HCT116 (cell line): ENCODE measurements at regions not wholly inside any gene's neighbourhood (a gene's known extent, or its start where the extent isn't known, plus 50 kb on each side); places are given as distances from the start of the nearest gene placed in this dataset.

ENCODE experiments used
- ATAC-seq: fragments of 200-7000 bp; cut with Tn5 transposase; 2 replicates; pipeline ENCODE4 v1.9.1; 2020; ENCODE audit warnings: mild to moderate bottlenecking, moderate library complexity
- BruUV-seq: library from RNA; stranded (reverse); fragments of 400-500 nt; replicated peaks from 2 replicates; lab custom pipeline; 2021; lab: Mats Ljungman, UMichigan
- CTCF ChIA-PET: fragments of 300-600 bp; sonication (Branson Sonifier 250); formaldehyde crosslinking; loops from one replicate; lab custom pipeline; 2021; ENCODE audit warnings: antibody characterized with exemption; lab: Charles Lee
- POLR2A ChIA-PET: fragments of 300-600, 350-600 bp; sonication (Branson Sonifier 250); formaldehyde crosslinking; loops from one replicate; lab custom pipeline; 2021; ENCODE audit warnings: antibody characterized with exemption; lab: Charles Lee
- RAD21 ChIA-PET, 2 experiments: fragments of 300-600 bp; sonication (Branson Sonifier 250); formaldehyde crosslinking; loops; one replicate each; lab custom pipeline; 2023; ENCODE audit warnings: low total read pairs in 2 of 2; ENCODE audit not compliant: uncharacterized antibody in 2 of 2, unreplicated experiment in 2 of 2, low non-redundant PET in 1 of 2; lab: Charles Lee
- DNase-seq: peaks from one replicate; pipeline ENCODE4 v3.0.0-alpha.2; 2010; ENCODE audit warnings: low read depth, low spot score
- H2AFZ ChIP-seq: fragments of 200-600 bp; shearing (Covaris generic), sonication (generic); 2 replicates; pipeline ENCODE4 v1.6.1; 2017; ENCODE audit warnings: low read depth, mixed run types, mixed read lengths, antibody characterized with exemption, low read length; ENCODE audit not compliant: poor library complexity, severe bottlenecking
- H3K27ac ChIP-seq: 2 replicates; pipeline ENCODE4 v1.5.1; 2012; ENCODE audit warnings: low read depth, low read length
- H3K27me3 ChIP-seq: fragments of 200-600 bp; sonication (generic); 2 replicates; pipeline ENCODE4 v1.6.1; 2016; ENCODE audit warnings: mixed run types, low read length, mixed read lengths; ENCODE audit not compliant: insufficient read depth
- H3K36me3 ChIP-seq, 2 experiments: fragments of 200-500 bp in 1 of 2; fragments of 200-600 bp in 1 of 2; sonication (Bioruptor generic) in 1 of 2; sonication (generic) in 1 of 2; 2 replicates each; pipeline versions ENCODE4 v1.5.1 to v1.6.1; 2014 to 2016; ENCODE audit warnings: low read length in 2 of 2, inconsistent platforms in 1 of 2, mixed read lengths in 1 of 2, mixed run types in 1 of 2; ENCODE audit not compliant: insufficient read depth in 2 of 2, control insufficient read depth in 1 of 2
- H3K4me1 ChIP-seq, 2 experiments: fragments of 200-600 bp in 1 of 2; sonication (generic) in 1 of 2; 2 replicates each; pipeline versions ENCODE4 v1.5.1 to v1.6.1; 2012 to 2017; ENCODE audit warnings: low read length in 2 of 2, inconsistent platforms in 1 of 2, mild to moderate bottlenecking in 1 of 2, mixed read lengths in 1 of 2, mixed run types in 1 of 2, moderate library complexity in 1 of 2; ENCODE audit not compliant: insufficient read depth in 2 of 2, control insufficient read depth in 1 of 2
- H3K4me2 ChIP-seq: fragments of 200-600 bp; sonication (generic); 2 replicates; pipeline ENCODE4 v1.6.1; 2017; ENCODE audit warnings: mixed run types, low read length, mixed read lengths
- H3K4me3 ChIP-seq, 2 experiments: fragments of 200-600 bp in 1 of 2; sonication (generic) in 1 of 2; replicated peaks in 1 of 2; 2 replicates each; pipeline ENCODE4 v1.5.1; 2011 to 2016; ENCODE audit warnings: low read length in 2 of 2, control low read depth in 1 of 2, low read depth in 1 of 2, mild to moderate bottlenecking in 1 of 2, mixed read lengths in 1 of 2, mixed run types in 1 of 2
- H3K79me2 ChIP-seq: fragments of 200-600 bp; sonication (generic); 2 replicates; pipeline ENCODE4 v1.6.1; 2017; ENCODE audit warnings: mild to moderate bottlenecking, mixed run types, low read length, moderate library complexity, mixed read lengths; ENCODE audit not compliant: insufficient read depth
- H3K9ac ChIP-seq: fragments of 200-600 bp; sonication (generic); 2 replicates; pipeline ENCODE4 v1.6.1; 2016; ENCODE audit warnings: low read length, mixed read lengths
- H3K9me2 ChIP-seq: fragments of 200-600 bp; sonication (generic), shearing (Covaris generic); 2 replicates; pipeline ENCODE4 v1.6.1; 2017; ENCODE audit warnings: mixed run types, mild to moderate bottlenecking, moderate library complexity; ENCODE audit not compliant: insufficient read depth
- H3K9me3 ChIP-seq, 2 experiments: fragments of 200-500 bp in 1 of 2; fragments of 200-600 bp in 1 of 2; sonication (Bioruptor generic) in 1 of 2; sonication (generic) in 1 of 2; 2 replicates each; pipeline ENCODE4 v1.6.1; 2014 to 2017; ENCODE audit warnings: low read length in 2 of 2, mixed read lengths in 2 of 2, inconsistent platforms in 1 of 2, low read depth in 1 of 2, mild to moderate bottlenecking in 1 of 2, mixed run types in 1 of 2, moderate library complexity in 1 of 2; ENCODE audit not compliant: control insufficient read depth in 1 of 2, insufficient read depth in 1 of 2
- H4K20me1 ChIP-seq: fragments of 200-600 bp; sonication (generic), shearing (Covaris generic); 2 replicates; pipeline ENCODE4 v1.6.1; 2017; ENCODE audit warnings: mixed run types, mild to moderate bottlenecking, moderate library complexity; ENCODE audit not compliant: insufficient read depth
- CBX3 ChIP-seq: IDR thresholded peaks from 2 replicates; pipeline ENCODE4 v1.6.1; 2012; ENCODE audit warnings: low read depth
- CEBPB ChIP-seq: IDR thresholded peaks from 2 replicates; pipeline ENCODE4 v1.6.1; 2012; ENCODE audit warnings: low read depth
- ELF1 ChIP-seq: IDR thresholded peaks from 2 replicates; pipeline ENCODE4 v1.6.1; 2012; ENCODE audit warnings: low read depth, borderline replicate concordance
- EZH2 ChIP-seq: fragments of 200-600 bp; sonication (generic); IDR thresholded peaks from 2 replicates; pipeline ENCODE4 v1.6.1; 2017; ENCODE audit warnings: antibody characterized with exemption, mixed run types
- EZH2phosphoT487 ChIP-seq: fragments of 200-600 bp; IDR thresholded peaks from 2 replicates; pipeline ENCODE4 v1.6.1; 2018; ENCODE audit warnings: antibody characterized with exemption, borderline replicate concordance
- FOSL1 ChIP-seq: IDR thresholded peaks from 2 replicates; pipeline ENCODE4 v1.6.1; 2012; ENCODE audit warnings: low read depth
- JUND ChIP-seq: IDR thresholded peaks from 2 replicates; pipeline ENCODE4 v1.6.1; 2012
- POLR2A ChIP-seq: IDR thresholded peaks from 2 replicates; pipeline ENCODE4 v1.7.0; 2011; ENCODE audit warnings: borderline replicate concordance; ENCODE audit not compliant: insufficient read depth, insufficient read length; ENCODE audit errors: extremely low read depth
- POLR2AphosphoS5 ChIP-seq: IDR thresholded peaks from 2 replicates; pipeline ENCODE4 v1.6.1; 2011; ENCODE audit warnings: mild to moderate bottlenecking, low read depth, low read length, moderate library complexity
- SP1 ChIP-seq: IDR thresholded peaks from 2 replicates; pipeline ENCODE4 v1.6.1; 2012; ENCODE audit warnings: low read depth
- SRF ChIP-seq: IDR thresholded peaks from 2 replicates; pipeline ENCODE4 v1.6.1; 2012; ENCODE audit warnings: low read depth
- YY1 ChIP-seq: IDR thresholded peaks from 2 replicates; pipeline ENCODE4 v1.6.1; 2011; ENCODE audit warnings: low read length, low read depth, moderate library complexity, mild to moderate bottlenecking; ENCODE audit not compliant: insufficient replicate concordance; ENCODE audit errors: extremely low read depth
- ZFX ChIP-seq: fragments of 450-650 bp; IDR thresholded peaks from 2 replicates; pipeline ENCODE4 v1.6.1; 2017
- ZNF274 ChIP-seq: fragments of 200-500 bp; sonication (Bioruptor generic); IDR thresholded peaks from 2 replicates; pipeline ENCODE4 v1.6.1; 2014; ENCODE audit warnings: mild to moderate bottlenecking, low read depth, low read length, inconsistent platforms
- intact Hi-C: fragments of 100-400 bp; cut with micrococcal nuclease; formaldehyde crosslinking; loops from 2 replicates; pipeline ENCODE4 v1.10.0; 2022
- TF ChIP-seq, protein P1 (sequence below): IDR thresholded peaks from 2 replicates; pipeline ENCODE4 v1.6.1; 2012
- TF ChIP-seq, protein P2 (sequence below): IDR thresholded peaks from 2 replicates; pipeline ENCODE4 v1.6.1; 2012
- TF ChIP-seq, protein P3 (sequence below): IDR thresholded peaks from 2 replicates; pipeline ENCODE4 v1.6.1; 2012; ENCODE audit warnings: low read depth
- TF ChIP-seq, protein P4 (sequence below), 3 experiments: fragments of 200-600 bp in 1 of 3; sonication (generic) in 1 of 3; IDR thresholded peaks in 2 of 3; conservative IDR thresholded peaks in 1 of 3; 2 replicates each; pipeline ENCODE4 v1.5.1; 2012 to 2017; ENCODE audit warnings: low read depth in 2 of 3, low read length in 2 of 3, antibody characterized with exemption in 1 of 3, borderline replicate concordance in 1 of 3, control low read depth in 1 of 3, mild to moderate bottlenecking in 1 of 3, mixed read lengths in 1 of 3, mixed run types in 1 of 3, moderate library complexity in 1 of 3; ENCODE audit not compliant: insufficient read depth in 1 of 3
- TF ChIP-seq, protein P5 (sequence below): IDR thresholded peaks from 2 replicates; pipeline ENCODE4 v1.6.1; 2011; ENCODE audit warnings: mild to moderate bottlenecking, low read length, moderate library complexity; ENCODE audit not compliant: insufficient replicate concordance; ENCODE audit errors: extremely low read depth

DNA sequence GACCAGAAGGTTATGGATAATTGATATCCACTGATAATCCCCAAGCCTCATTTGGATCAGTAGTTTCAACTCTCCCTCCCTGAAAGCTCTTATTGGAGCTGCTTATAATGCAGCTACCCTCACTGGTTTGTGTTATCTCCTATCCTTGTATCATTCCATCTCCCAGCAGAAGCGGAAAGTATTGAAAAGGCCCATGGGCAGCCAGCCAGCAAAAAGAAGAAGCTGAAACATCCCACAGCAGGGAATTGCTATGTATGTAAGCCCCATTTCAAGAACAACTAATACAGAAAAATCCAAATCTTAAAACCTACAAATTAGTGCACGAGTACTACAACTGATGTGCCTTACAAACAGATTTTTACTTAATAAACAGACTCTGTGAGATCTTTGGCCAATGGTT, 269.0 kb upstream of the ECI2 start:
- Histone ChIP-seq H3K27me3 (no peaks in the 10 kb centered on the region), H3K4me2 (no peak overlapping the region), H4K20me1 (no peaks in the 10 kb centered on the region), H3K27ac (no peak overlapping the region), H3K79me2 (no peaks in the 10 kb centered on the region), H3K36me3 (no peaks in the 10 kb centered on the region), H3K9me2 (no peaks in the 10 kb centered on the region), H2AFZ (no peak overlapping the region), H3K9me3 (no peaks in the 10 kb centered on the region), H3K9ac (no peak overlapping the region), H3K4me1 (peaks cover 0 to 13% of the 10 kb centered on the region in 2 experiments; a peak in 3 of 4 replicates)
- POLR2A ChIA-PET = no interaction called here
- DNase-seq = no peak
- RAD21 ChIA-PET = no interaction called here
- intact Hi-C loops = no loop called here
- CTCF ChIA-PET = no interaction called here
- BruUV-seq = no TSS peak
- TF ChIP-seq, protein P1, sequence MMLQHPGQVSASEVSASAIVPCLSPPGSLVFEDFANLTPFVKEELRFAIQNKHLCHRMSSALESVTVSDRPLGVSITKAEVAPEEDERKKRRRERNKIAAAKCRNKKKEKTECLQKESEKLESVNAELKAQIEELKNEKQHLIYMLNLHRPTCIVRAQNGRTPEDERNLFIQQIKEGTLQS = no peak
- no peak for TF ChIP-seq CEBPB
- TF ChIP-seq, protein P2, sequence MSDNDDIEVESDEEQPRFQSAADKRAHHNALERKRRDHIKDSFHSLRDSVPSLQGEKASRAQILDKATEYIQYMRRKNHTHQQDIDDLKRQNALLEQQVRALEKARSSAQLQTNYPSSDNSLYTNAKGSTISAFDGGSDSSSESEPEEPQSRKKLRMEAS = no peak
- TF ChIP-seq, protein P3, sequence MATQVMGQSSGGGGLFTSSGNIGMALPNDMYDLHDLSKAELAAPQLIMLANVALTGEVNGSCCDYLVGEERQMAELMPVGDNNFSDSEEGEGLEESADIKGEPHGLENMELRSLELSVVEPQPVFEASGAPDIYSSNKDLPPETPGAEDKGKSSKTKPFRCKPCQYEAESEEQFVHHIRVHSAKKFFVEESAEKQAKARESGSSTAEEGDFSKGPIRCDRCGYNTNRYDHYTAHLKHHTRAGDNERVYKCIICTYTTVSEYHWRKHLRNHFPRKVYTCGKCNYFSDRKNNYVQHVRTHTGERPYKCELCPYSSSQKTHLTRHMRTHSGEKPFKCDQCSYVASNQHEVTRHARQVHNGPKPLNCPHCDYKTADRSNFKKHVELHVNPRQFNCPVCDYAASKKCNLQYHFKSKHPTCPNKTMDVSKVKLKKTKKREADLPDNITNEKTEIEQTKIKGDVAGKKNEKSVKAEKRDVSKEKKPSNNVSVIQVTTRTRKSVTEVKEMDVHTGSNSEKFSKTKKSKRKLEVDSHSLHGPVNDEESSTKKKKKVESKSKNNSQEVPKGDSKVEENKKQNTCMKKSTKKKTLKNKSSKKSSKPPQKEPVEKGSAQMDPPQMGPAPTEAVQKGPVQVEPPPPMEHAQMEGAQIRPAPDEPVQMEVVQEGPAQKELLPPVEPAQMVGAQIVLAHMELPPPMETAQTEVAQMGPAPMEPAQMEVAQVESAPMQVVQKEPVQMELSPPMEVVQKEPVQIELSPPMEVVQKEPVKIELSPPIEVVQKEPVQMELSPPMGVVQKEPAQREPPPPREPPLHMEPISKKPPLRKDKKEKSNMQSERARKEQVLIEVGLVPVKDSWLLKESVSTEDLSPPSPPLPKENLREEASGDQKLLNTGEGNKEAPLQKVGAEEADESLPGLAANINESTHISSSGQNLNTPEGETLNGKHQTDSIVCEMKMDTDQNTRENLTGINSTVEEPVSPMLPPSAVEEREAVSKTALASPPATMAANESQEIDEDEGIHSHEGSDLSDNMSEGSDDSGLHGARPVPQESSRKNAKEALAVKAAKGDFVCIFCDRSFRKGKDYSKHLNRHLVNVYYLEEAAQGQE = no peak
- TF ChIP-seq, protein P4, sequence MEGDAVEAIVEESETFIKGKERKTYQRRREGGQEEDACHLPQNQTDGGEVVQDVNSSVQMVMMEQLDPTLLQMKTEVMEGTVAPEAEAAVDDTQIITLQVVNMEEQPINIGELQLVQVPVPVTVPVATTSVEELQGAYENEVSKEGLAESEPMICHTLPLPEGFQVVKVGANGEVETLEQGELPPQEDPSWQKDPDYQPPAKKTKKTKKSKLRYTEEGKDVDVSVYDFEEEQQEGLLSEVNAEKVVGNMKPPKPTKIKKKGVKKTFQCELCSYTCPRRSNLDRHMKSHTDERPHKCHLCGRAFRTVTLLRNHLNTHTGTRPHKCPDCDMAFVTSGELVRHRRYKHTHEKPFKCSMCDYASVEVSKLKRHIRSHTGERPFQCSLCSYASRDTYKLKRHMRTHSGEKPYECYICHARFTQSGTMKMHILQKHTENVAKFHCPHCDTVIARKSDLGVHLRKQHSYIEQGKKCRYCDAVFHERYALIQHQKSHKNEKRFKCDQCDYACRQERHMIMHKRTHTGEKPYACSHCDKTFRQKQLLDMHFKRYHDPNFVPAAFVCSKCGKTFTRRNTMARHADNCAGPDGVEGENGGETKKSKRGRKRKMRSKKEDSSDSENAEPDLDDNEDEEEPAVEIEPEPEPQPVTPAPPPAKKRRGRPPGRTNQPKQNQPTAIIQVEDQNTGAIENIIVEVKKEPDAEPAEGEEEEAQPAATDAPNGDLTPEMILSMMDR (IDR thresholded peaks at IDR 0.05 in 2 of 3, conservative IDR thresholded peaks at IDR 0.05 in 1 of 3; ENCODE audit: borderline replicate concordance in 1 of 3, insufficient read depth in 1 of 3, low read depth in 2 of 3, low read length in 2 of 3) = no peak
- TF ChIP-seq ZNF274 = no peak
- no peak for TF ChIP-seq POLR2A
- TF ChIP-seq SP1 = no peak
- no peak for TF ChIP-seq JUND
- no peak for TF ChIP-seq ELF1
- TF ChIP-seq SRF = no peak
- TF ChIP-seq FOSL1 = no peak
- TF ChIP-seq, protein P5, sequence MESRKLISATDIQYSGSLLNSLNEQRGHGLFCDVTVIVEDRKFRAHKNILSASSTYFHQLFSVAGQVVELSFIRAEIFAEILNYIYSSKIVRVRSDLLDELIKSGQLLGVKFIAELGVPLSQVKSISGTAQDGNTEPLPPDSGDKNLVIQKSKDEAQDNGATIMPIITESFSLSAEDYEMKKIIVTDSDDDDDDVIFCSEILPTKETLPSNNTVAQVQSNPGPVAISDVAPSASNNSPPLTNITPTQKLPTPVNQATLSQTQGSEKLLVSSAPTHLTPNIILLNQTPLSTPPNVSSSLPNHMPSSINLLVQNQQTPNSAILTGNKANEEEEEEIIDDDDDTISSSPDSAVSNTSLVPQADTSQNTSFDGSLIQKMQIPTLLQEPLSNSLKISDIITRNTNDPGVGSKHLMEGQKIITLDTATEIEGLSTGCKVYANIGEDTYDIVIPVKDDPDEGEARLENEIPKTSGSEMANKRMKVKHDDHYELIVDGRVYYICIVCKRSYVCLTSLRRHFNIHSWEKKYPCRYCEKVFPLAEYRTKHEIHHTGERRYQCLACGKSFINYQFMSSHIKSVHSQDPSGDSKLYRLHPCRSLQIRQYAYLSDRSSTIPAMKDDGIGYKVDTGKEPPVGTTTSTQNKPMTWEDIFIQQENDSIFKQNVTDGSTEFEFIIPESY = no peak
- TF ChIP-seq POLR2AphosphoS5 = no peak
- TF ChIP-seq EZH2phosphoT487 = no peak
- TF ChIP-seq ZFX = no peak
- TF ChIP-seq CBX3 = no peak
- no peak for TF ChIP-seq EZH2
- no peak for TF ChIP-seq YY1
- TF ChIP-seq, all 23 proteins: peak for 0
- ATAC-seq = no peak
- no peak overlapping the region for H3K4me3 ChIP-seq
